Erythroblast (primary cell): ENCODE measurements at regions not wholly inside any gene's neighbourhood (a gene's known extent, or its start where the extent isn't known, plus 50 kb on each side); places are given as distances from the start of the nearest gene placed in this dataset.
A peak's percentile ranks its signal among the peaks of the same experiment; 100 is the strongest.

Experiments used
- DNase-seq, 2 experiments: peaks; one replicate each; lab custom pipeline; 2025; lab: John Stamatoyannopoulos, UW
- GATA1 ChIP-seq: IDR thresholded peaks from 2 replicates; pipeline ENCODE4 v1.6.1; 2011; ENCODE audit warnings: low read depth, mild to moderate bottlenecking, control low read depth, low read length, moderate library complexity
- POLR2A ChIP-seq: IDR thresholded peaks from 2 replicates; pipeline ENCODE4 v1.6.1; 2011; ENCODE audit warnings: mild to moderate bottlenecking, low read length

DNA sequence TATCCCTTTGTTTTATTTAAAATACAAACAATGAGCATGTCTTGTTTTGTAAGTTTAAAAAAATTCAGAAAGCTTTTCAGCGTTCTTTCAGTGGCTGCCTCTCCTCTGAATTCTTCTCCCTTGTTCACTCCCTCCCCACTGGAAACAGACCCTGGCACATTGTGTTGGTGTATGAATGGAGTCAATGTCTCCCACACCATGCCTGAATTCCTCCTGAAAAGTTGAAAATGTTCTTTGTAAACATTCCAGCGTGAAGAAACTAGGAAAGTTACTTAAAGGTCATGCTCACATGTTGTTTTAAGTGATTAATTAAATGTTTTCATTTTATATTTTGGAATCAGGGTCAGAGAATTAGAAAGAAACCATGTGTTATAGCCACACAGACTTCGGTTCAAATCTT lies 136.9 kb upstream of the DYNLRB2 start:
- DNase-seq, result no peak
- TF ChIP-seq POLR2A, result no peak
- no peak for TF ChIP-seq GATA1

DNA sequence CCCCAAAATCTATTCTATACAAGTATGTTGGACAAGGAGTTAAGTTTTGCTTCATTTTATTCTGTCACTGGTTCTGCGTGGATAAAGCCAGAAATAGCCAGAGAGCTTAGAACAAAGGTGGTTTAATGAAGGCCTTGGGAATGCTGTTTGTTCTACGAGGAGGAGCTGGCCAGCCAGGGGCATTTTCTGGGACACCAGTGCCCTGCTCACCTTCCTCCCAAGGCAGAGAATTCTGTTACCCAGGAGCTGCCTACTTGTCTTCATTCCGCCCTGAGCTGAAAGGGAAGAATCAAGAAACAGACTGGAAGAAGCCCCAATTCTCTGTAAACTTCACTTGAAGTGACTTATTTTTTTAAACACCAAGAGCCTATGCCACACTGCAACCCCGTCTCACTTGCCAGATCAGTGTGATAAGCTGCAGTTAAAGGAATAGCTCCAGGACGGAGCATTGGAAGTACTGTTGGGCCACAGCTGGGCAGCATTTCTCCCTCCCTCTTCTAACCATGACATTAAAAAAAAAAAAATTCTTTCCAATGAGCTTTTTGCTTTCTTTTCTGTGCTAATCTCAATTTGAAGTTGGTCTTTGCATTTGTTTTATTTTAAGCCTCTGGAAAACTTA lies 149.8 kb upstream of the DYNLRB2 start:
- DNase-seq, result no peak
- TF ChIP-seq GATA1 (no peak), POLR2A (no peak)

DNA sequence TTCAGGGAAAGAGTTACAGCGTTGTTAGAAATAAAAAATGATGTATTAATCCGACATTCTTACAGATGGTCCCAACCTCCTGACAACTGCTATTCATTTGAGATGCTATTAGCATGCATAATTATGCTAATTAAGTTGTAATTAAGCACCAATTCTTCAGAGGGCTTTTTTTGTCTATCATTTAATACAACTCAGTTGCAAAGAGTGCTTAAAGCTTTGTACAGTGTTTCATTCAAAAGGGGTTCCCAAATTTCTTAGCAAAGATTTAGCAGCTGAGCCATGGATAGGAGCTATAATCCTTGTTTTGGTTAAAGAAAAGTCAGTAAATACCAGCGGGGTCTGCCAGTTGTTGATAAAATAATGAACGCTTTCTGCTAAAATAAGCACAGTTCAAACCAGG lies 150.7 kb upstream of the DYNLRB2 start:
- no peak for DNase-seq
- TF ChIP-seq GATA1, result no peak
- no peak for TF ChIP-seq POLR2A

DNA sequence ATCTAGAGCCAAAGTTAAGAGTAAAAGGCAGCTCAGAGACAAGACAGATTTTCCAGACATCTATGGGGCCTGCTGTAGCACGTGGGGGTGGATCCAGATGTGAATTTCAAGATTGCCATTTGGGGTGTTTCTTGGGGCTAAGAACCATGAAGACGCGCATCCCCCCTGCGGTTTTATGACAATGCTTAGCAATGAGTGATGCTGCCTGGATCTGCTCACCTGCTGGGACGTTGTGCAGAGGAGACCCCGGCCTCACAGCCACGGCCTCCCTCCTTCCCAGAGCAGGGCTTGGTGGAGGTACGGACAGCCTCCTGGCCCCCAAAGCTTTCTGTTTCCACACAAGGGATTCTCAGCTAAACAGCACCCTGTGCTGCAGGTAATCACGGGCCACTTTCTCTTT lies 151.5 kb upstream of the DYNLRB2 start:
- no peak for DNase-seq
- no peak for TF ChIP-seq GATA1
- no peak for TF ChIP-seq POLR2A

DNA sequence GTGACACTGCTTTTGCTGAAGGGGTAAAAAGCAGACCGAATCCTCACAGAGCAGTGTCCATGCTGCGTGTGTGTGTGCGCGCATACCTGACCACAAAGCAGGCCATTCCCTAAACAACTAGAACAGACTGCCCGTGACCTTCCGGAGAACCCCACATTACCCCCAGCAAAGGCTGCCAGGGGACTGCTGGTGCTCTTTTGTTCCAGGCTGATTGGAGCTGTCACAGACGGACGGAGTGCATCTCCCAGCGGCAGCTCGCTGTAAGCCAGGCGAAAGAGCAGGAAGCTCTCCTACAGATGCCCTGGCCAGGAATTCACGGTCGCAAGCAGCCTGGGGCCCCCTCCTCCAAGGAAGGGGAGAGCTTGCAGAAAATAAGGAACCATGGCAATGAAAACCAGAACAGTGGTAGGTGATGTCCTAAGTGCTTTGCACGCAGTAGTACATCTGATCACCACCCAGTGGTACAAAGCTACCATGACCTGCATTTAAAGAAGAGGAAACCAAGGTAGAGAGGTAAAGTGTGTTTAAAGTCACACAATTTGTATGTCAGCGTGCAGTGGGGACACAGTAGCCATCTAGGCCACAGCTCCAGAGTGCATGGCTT lies 153.4 kb upstream of the DYNLRB2 start:
- no peak for DNase-seq
- TF ChIP-seq POLR2A (no peak), GATA1 (no peak)

DNA sequence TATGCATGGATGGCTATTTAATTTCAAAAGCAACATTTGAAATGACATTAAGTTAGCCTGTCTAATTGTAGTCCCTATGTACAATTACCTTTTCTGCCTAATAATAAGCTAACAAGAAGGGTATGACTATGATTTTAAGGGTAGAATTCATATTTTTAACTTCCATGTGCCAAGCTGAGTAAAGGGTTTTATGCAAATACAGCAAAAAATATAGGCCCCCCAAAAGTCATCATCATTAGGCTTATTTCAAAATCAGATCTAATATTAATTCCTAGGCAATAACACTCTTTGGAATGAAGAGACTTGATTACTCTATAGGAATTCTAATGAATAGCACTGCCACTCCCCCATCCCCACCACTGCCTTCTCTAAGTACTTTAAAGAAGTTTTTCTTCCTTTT lies 155.9 kb upstream of the DYNLRB2 start:
- no peak for DNase-seq
- no peak for TF ChIP-seq GATA1

DNA sequence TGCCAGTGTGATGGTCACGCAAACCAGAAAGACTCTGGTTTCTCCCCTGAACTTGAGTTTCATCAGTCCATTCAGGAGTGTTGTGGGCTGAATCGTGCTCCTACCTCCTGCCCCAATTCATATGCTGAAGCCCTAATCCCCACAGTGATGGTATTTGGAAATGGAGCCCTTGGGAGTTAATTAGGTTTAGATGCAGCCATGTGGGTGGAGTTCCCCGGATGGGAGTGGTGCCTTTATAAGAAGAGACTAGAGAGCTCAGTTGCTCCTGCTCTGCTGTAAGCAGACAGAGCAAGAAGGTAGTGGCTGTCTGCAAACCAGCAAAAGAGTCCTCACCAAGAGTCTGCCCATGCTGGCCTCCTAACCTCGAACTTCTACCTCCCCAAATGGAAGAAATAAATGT lies 160.3 kb upstream of the DYNLRB2 start:
- DNase-seq, result no peak
- no peak for TF ChIP-seq POLR2A
- TF ChIP-seq GATA1, result no peak

DNA sequence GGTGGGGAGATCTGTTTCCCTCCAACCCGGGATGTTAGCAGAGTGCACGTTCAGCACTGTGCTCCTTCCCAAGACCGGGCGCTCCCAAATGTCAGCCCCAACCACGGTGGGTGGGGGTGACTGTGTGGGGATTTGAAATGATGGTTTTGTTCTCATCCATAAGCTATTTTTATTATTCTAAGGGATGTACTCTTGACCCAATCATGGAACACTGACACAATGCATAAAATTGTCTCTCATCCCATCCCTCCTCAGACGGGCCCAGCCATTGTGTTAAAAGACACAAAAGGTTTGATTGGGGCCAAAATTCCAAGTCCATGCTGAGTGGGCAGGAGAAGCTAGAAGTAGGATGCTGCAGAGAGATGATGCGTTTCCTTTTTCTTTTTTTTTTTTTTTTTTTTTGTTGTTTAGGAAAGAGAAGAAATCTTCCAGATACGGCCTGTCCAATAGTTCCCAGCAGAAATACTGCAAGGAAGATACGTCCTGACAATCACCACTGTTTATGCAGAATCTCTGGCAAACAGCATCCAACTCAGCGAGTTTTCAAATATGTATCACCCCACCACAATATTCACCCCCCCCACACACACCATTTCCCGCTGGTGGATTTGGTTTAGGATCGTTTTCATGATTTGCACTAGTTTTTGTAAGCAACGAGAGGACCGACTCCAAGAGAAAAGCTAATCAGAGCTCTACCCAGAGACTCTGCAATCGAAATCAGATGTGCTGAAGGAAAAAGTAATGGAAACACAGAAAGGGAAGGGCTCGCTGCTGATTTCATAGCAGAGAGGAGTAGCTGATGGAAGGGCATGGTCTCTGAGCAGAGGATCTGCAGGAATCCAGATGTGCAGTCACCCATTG lies 163.5 kb upstream of the DYNLRB2 start:
- TF ChIP-seq POLR2A, result no peak
- TF ChIP-seq GATA1, result no peak
- no peak for DNase-seq

DNA sequence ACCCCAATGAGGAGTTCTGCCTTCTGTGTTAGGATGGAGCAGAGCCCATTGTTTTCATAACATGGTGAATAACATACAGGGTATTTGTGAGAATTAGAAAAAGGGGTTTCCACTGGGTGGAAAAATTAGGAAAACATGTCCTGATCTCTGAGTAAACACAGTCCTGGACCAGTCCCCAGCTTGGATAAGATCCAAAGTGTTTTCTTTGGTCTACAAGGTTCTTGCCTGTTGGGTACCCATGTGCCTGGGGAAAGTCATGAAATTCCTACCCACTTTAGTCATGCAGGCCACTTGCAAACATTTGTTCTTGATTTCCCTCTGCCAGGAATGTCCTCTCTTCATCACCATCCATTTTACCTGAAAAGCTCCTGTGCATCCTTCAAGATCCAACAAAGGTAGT lies 164.8 kb upstream of the DYNLRB2 start:
- no peak for TF ChIP-seq GATA1
- no peak for TF ChIP-seq POLR2A

DNA sequence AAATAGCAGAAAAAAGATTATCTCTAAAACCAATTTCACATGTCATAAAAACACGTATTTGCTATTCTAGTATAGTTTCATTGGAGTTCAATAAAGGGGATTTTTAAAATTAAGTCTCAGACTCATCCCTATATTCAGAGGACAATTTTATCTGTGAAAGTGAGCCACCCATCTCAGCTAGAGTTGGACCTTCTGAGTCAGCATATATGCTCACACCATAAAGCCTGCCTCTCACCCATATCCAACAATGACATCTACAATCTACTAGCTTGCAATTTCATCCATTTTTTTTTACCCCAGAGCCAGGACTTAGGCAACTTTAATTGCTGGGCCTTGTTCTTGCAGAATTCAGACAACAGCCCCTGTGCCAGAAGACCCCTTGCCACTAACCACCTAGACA lies 165.3 kb upstream of the DYNLRB2 start:
- TF ChIP-seq POLR2A (no peak), GATA1 (no peak)
- DNase-seq, result no peak

More for the DNA sequence above, 164.8 kb upstream of the DYNLRB2 start:
- no peak for DNase-seq

DNA sequence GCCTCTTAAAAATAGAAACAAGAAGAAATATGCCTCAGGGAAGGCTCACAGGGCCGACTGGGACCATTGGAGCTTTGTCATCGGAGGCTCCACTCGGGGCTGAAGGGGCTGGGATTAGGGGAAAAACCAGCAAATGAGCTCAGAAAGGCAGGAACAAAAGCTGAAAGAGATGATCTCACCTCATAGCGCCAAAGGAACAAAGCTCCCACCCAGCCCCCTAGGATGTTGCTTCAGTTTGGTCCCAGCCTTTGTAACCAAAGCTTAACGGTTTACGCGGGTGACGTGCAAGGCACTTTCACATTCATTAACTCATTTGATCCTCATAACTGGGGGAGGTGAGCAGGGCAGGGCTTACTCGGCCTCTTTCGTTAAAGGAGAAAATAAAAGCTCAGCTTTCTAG lies 168.5 kb upstream of the DYNLRB2 start:
- TF ChIP-seq POLR2A (no peak), GATA1 (no peak)
- DNase-seq, result no peak

DNA sequence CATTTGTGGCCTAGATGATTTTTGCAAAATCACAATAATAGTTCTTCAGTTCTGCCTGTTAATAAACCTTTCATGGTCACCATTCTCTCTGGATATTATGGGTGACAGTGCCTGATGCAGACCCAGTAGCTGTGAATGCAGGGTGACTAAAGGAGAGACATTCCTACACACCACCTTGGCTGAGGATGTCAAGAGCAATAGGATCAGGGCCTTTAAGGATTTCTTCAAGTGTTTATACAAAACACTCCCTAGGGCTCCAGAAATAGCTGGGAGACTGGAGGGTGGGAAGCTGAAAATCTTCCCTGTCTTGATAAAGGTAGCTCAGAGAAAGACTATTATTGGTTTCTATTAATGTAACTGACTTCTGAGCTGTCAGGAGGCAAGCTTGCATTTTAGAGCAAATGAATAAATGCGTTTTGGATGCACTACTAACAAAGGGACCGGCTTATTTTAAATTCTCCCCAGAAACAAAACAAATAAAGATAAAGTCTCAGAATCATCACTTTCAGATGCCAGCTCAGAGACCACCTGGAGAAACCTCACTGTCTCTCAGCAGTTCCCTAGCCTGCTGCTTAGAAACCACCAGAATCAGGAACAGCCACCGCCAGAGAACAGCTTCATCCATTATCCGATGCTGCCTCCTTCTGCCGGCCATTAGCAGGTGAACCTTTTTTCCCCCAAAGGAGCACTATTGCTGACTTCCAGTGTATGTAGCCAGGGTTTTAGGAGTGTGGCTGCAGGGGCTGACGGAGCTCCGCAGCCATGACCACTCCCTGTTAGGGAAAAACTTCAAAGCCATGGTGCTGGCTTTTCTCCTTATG lies 171.4 kb upstream of the DYNLRB2 start:
- peak in 1 of 2 experiments; percentile 1 for DNase-seq

DNA sequence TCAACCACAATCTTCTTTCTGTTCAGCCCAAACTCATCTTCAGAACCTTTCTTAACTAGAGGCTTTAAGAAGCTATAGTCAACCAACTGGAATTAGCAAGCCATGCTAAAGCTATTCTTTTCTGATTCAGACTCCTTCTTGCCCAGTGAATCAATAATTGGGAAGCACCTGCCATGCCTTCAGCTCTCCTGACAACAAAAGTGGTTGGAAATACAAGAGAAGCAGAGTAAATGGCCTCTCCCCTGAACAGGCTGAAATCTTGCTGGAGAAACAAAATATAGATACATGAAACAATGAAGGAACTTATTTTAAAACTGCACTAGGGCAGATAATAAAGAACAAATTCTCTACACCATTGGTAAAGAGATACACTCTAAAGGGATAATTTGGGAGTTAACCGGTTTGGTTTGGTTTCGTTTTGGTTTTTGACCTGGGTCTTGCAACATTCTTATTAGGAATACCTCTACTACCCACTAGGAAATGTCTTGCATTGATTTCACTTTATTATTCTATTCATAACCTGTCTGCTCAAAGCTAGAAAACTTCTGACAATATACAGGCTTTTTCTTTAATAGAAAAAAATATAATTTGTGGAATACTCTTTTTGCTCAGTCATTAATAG lies 173.6 kb upstream of the DYNLRB2 start:
- TF ChIP-seq GATA1 (no peak), POLR2A (no peak)
- no peak for DNase-seq

More for the DNA sequence above, 171.4 kb upstream of the DYNLRB2 start:
- TF ChIP-seq POLR2A, result no peak
- no peak for TF ChIP-seq GATA1
